Neural cell (in vitro differentiated cells): ENCODE measurements at regions not wholly inside any gene's neighbourhood (a gene's known extent, or its start where the extent isn't known, plus 50 kb on each side); places are given as distances from the start of the nearest gene placed in this dataset.
"Not testable (repeated sequence)": the region's sequence is repeated elsewhere in the genome, so short reads cannot be mapped to it uniquely, and the experiment has no call there.

Experiments
- H2AFZ ChIP-seq: fragments of 200-600, 300-800 bp; sonication (generic), shearing (Covaris generic); 2 replicates; pipeline ENCODE4 v1.6.0; 2014; ENCODE audit warnings: low read depth, mild to moderate bottlenecking, antibody characterized with exemption, low read length, moderate library complexity
- H3F3A ChIP-seq: fragments of 200-600 bp; shearing (Covaris generic); 2 replicates; pipeline ENCODE4 v1.6.1; 2016; ENCODE audit warnings: mild to moderate bottlenecking, moderate library complexity, mixed read lengths, antibody characterized with exemption, low read length; ENCODE audit not compliant: insufficient read depth, poor library complexity, severe bottlenecking
- H3K27ac ChIP-seq: fragments of 200-600, 300-800 bp; sonication (generic), shearing (Covaris generic); 2 replicates; pipeline ENCODE4 v1.5.1; 2014; ENCODE audit warnings: mild to moderate bottlenecking, low read length, moderate library complexity
- H3K27me3 ChIP-seq: fragments of 300-800, 200-600 bp; sonication (generic), shearing (Covaris generic); 2 replicates; pipeline ENCODE4 v1.6.0; 2014; ENCODE audit warnings: mild to moderate bottlenecking, low read depth, low read length, moderate library complexity; ENCODE audit not compliant: insufficient read depth
- H3K36me3 ChIP-seq: fragments of 300-800, 200-600 bp; sonication (generic), shearing (Covaris generic); 2 replicates; pipeline ENCODE4 v1.5.1; 2014; ENCODE audit warnings: mild to moderate bottlenecking, antibody characterized with exemption, low read length, moderate library complexity; ENCODE audit not compliant: insufficient read depth
- H3K4me2 ChIP-seq: fragments of 300-800, 200-600 bp; sonication (generic), shearing (Covaris generic); 2 replicates; pipeline ENCODE4 v1.6.0; 2014; ENCODE audit warnings: mild to moderate bottlenecking, low read length
- H3K4me3 ChIP-seq: fragments of 300-800, 200-600 bp; sonication (generic), shearing (Covaris generic); 2 replicates; pipeline ENCODE4 v1.5.1; 2014; ENCODE audit warnings: mild to moderate bottlenecking, low read length, moderate library complexity
- H3K79me2 ChIP-seq: fragments of 200-600 bp; shearing (Covaris generic); replicated peaks from 2 replicates; pipeline ENCODE4 v1.6.0; 2014; ENCODE audit warnings: mild to moderate bottlenecking, low read length, moderate library complexity; ENCODE audit not compliant: insufficient read depth
- H3K9ac ChIP-seq: fragments of 300-800, 200-600 bp; sonication (generic), shearing (Covaris generic); 2 replicates; pipeline ENCODE4 v1.6.1; 2016; ENCODE audit warnings: mild to moderate bottlenecking, low read length, mixed read lengths
- H3K9me2 ChIP-seq: fragments of 200-600 bp; shearing (Covaris generic); 2 replicates; pipeline ENCODE4 v1.6.1; 2016; ENCODE audit warnings: mild to moderate bottlenecking, low read length, mixed read lengths; ENCODE audit not compliant: insufficient read depth
- H3K9me3 ChIP-seq: fragments of 200-600, 300-800 bp; sonication (generic), shearing (Covaris generic); 2 replicates; pipeline ENCODE4 v1.6.1; 2016; ENCODE audit warnings: mild to moderate bottlenecking, mixed run types, low read length, moderate library complexity, mixed read lengths
- H4K20me1 ChIP-seq: fragments of 200-600 bp; shearing (Covaris generic); 2 replicates; pipeline ENCODE4 v1.6.1; 2016; ENCODE audit warnings: mild to moderate bottlenecking, mixed run types; ENCODE audit not compliant: insufficient read depth
- EP300 ChIP-seq: fragments of 450-650 bp; conservative IDR thresholded peaks from 2 replicates; pipeline ENCODE4 v1.6.1; 2014; ENCODE audit warnings: antibody characterized with exemption, mild to moderate bottlenecking, moderate library complexity; ENCODE audit not compliant: poor library complexity, severe bottlenecking
- EZH2 ChIP-seq: fragments of 200-600, 300-800 bp; shearing (Covaris generic), sonication (generic); IDR thresholded peaks from 2 replicates; pipeline ENCODE4 v1.6.1; 2014; ENCODE audit warnings: antibody characterized with exemption, low read length, borderline replicate concordance, mild to moderate bottlenecking; ENCODE audit not compliant: insufficient read depth, poor library complexity, severe bottlenecking
- MXI1 ChIP-seq: fragments of 450-650 bp; conservative IDR thresholded peaks from 2 replicates; pipeline ENCODE4 v1.6.1; 2014; ENCODE audit warnings: antibody characterized with exemption, mild to moderate bottlenecking; ENCODE audit not compliant: poor library complexity, severe bottlenecking
- POLR2AphosphoS5 ChIP-seq: IDR thresholded peaks from 2 replicates; pipeline ENCODE4 v1.6.1; 2012
- RAD21 ChIP-seq: fragments of 450-650 bp; conservative IDR thresholded peaks from 2 replicates; pipeline ENCODE4 v1.6.1; 2014; ENCODE audit warnings: antibody characterized with exemption, mild to moderate bottlenecking, moderate library complexity
- SMC3 ChIP-seq: fragments of 450-650 bp; conservative IDR thresholded peaks from 2 replicates; pipeline ENCODE4 v1.6.1; 2014; ENCODE audit warnings: antibody characterized with exemption, mild to moderate bottlenecking, moderate library complexity; ENCODE audit not compliant: poor library complexity
- TAF1 ChIP-seq: IDR thresholded peaks from 2 replicates; pipeline ENCODE4 v1.6.1; 2012; ENCODE audit warnings: low read depth
- TF ChIP-seq, protein P1 (sequence below): IDR thresholded peaks from 2 replicates; pipeline ENCODE4 v1.6.1; 2012; ENCODE audit warnings: borderline replicate concordance
- TF ChIP-seq, protein P2 (sequence below): fragments of 450-650 bp; IDR thresholded peaks from 2 replicates; pipeline ENCODE4 v1.5.1; 2014; ENCODE audit warnings: antibody characterized with exemption, mild to moderate bottlenecking, moderate library complexity; ENCODE audit not compliant: poor library complexity, severe bottlenecking

DNA sequence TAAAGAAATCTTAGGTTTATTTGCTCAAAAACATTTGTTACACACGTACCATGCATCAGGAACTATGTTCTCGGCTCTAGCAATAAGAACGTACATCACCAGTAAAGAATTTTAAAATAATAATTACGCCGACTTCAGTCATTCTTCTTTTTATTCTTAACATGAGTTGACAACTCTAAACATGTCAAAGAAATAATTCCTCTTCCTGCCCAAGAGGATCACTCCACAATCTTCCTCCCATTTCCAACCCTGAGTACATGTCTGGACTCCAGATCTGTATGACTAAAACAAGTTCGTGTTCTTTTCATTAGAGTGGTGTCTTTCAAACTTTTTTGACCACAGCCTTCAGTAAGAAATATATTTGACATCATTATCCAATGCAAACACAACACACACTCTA is 201.6 kb upstream of the GRIA3 start:
- H3K36me3 ChIP-seq, result no peaks in the 10 kb centered on the region
- no peak overlapping the region for H2AFZ ChIP-seq
- no peak for TF ChIP-seq POLR2AphosphoS5
- no peak for TF ChIP-seq EP300
- TF ChIP-seq, protein P1, sequence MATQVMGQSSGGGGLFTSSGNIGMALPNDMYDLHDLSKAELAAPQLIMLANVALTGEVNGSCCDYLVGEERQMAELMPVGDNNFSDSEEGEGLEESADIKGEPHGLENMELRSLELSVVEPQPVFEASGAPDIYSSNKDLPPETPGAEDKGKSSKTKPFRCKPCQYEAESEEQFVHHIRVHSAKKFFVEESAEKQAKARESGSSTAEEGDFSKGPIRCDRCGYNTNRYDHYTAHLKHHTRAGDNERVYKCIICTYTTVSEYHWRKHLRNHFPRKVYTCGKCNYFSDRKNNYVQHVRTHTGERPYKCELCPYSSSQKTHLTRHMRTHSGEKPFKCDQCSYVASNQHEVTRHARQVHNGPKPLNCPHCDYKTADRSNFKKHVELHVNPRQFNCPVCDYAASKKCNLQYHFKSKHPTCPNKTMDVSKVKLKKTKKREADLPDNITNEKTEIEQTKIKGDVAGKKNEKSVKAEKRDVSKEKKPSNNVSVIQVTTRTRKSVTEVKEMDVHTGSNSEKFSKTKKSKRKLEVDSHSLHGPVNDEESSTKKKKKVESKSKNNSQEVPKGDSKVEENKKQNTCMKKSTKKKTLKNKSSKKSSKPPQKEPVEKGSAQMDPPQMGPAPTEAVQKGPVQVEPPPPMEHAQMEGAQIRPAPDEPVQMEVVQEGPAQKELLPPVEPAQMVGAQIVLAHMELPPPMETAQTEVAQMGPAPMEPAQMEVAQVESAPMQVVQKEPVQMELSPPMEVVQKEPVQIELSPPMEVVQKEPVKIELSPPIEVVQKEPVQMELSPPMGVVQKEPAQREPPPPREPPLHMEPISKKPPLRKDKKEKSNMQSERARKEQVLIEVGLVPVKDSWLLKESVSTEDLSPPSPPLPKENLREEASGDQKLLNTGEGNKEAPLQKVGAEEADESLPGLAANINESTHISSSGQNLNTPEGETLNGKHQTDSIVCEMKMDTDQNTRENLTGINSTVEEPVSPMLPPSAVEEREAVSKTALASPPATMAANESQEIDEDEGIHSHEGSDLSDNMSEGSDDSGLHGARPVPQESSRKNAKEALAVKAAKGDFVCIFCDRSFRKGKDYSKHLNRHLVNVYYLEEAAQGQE, result no peak
- no peak overlapping the region for H3K4me3 ChIP-seq
- no peaks in the 10 kb centered on the region for H3K9me3 ChIP-seq
- H3F3A ChIP-seq, result no peaks in the 10 kb centered on the region
- no peak overlapping the region for H3K27ac ChIP-seq
- H3K79me2 ChIP-seq, result no peaks in the 10 kb centered on the region
- H3K9ac ChIP-seq, result no peak overlapping the region
- H3K9me2 ChIP-seq, result no peaks in the 10 kb centered on the region
- H4K20me1 ChIP-seq, result no peaks in the 10 kb centered on the region
- H3K27me3 ChIP-seq, result no peaks in the 10 kb centered on the region
- no peak overlapping the region for H3K4me2 ChIP-seq

DNA sequence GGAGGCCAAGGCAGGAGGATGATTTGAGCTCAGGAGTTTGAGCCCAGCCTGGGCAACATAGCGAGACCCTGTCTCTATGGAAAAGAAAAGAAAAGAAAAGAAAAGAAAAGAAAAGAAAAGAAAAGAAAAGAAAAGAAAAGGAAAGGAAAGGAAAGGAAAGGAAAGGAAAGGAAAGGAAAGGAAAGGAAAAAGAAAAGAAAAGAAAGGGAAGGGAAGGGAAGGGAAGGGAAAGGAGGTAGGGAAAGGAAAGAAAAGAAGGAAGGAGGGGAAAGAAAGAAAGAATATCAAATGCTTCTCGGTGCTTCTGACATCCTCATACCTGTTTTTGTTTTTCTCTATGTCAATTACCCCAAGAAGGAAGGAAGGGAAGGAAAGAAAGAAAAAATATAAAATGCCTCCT is 181.2 kb upstream of the GRIA3 start:
- not testable (repeated sequence) for H3K27ac ChIP-seq, H3K9me3 ChIP-seq, H3K9ac ChIP-seq, H3K79me2 ChIP-seq, H3K4me2 ChIP-seq, H3K4me3 ChIP-seq, H4K20me1 ChIP-seq, H2AFZ ChIP-seq, H3K9me2 ChIP-seq, H3K27me3 ChIP-seq, H3F3A ChIP-seq, H3K36me3 ChIP-seq

DNA sequence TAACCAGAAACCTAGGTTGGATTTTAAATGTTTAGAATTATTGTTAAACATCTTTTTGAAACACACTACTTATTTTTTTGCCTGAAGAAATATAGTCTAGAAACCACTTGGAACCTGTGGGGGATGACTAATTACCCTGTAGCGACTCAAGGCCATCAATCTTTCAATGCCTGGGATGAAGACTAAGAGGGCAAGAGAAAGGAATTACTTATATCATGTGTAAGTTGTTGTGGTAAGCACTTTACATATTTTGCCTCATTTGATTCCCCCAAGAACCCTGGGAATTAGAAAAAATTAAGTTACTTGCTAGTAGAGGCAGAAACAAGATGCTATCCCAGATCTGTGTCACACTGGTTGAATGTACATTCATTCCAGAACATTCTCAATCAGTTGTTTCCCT is 170.9 kb upstream of the GRIA3 start:
- TF ChIP-seq TAF1 (no peak), SMC3 (no peak), MXI1 (no peak), EP300 (no peak), POLR2AphosphoS5 (no peak), RAD21 (no peak), EZH2 (no peak)
- TF ChIP-seq, protein P2, sequence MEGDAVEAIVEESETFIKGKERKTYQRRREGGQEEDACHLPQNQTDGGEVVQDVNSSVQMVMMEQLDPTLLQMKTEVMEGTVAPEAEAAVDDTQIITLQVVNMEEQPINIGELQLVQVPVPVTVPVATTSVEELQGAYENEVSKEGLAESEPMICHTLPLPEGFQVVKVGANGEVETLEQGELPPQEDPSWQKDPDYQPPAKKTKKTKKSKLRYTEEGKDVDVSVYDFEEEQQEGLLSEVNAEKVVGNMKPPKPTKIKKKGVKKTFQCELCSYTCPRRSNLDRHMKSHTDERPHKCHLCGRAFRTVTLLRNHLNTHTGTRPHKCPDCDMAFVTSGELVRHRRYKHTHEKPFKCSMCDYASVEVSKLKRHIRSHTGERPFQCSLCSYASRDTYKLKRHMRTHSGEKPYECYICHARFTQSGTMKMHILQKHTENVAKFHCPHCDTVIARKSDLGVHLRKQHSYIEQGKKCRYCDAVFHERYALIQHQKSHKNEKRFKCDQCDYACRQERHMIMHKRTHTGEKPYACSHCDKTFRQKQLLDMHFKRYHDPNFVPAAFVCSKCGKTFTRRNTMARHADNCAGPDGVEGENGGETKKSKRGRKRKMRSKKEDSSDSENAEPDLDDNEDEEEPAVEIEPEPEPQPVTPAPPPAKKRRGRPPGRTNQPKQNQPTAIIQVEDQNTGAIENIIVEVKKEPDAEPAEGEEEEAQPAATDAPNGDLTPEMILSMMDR, result no peak
- TF ChIP-seq, protein P1, result no peak
- Histone ChIP-seq H3K9me3 (no peaks in the 10 kb centered on the region), H3K4me3 (no peak overlapping the region), H3K4me2 (no peak overlapping the region), H3F3A (no peaks in the 10 kb centered on the region), H3K27ac (no peak overlapping the region), H3K27me3 (no peaks in the 10 kb centered on the region), H3K9me2 (no peaks in the 10 kb centered on the region), H3K36me3 (no peaks in the 10 kb centered on the region), H3K79me2 (no peaks in the 10 kb centered on the region), H2AFZ (no peak overlapping the region), H4K20me1 (no peaks in the 10 kb centered on the region), H3K9ac (no peak overlapping the region)
